ENCODE measurements at regions not wholly inside any gene's neighbourhood (a gene's known extent, or its start where the extent isn't known, plus 50 kb on each side); places are given as distances from the start of the nearest gene placed in this dataset.

- no peak for TF ChIP-seq JUND (IDR thresholded peaks at IDR 0.05; ENCODE audit: low read depth)
- DNase-seq (ENCODE audit: low read depth in 1 of 2, low spot score in 1 of 2) = no peak
- in situ Hi-C loops (cut with HindIII; ENCODE audit: low pct_unique_long_range_greater_than_20kb, low sequenced_read_pairs) = no loop called here
Measured at GRCh38 chr10:64523065-64523759, 1002.0 kb downstream of the REEP3 start.

GRCh38 chr10:64528294-64529002, 1007.2 kb downstream of the REEP3 start:
- DNase-seq (ENCODE audit: low read depth in 1 of 2, low spot score in 1 of 2) = no peak
- in situ Hi-C loops (cut with HindIII; ENCODE audit: low pct_unique_long_range_greater_than_20kb, low sequenced_read_pairs) = no loop called here

GRCh38 chr10:64529003-64529350, 1007.8 kb downstream of the REEP3 start:
- in situ Hi-C loops (cut with HindIII; ENCODE audit: low pct_unique_long_range_greater_than_20kb, low sequenced_read_pairs) = no loop called here
- no peak for DNase-seq (ENCODE audit: low read depth in 1 of 2, low spot score in 1 of 2)
- TF ChIP-seq JUND (IDR thresholded peaks at IDR 0.05; ENCODE audit: low read depth) = no peak

More at GRCh38 chr10:64528294-64529002, 1007.2 kb downstream of the REEP3 start:
- TF ChIP-seq JUND (IDR thresholded peaks at IDR 0.05; ENCODE audit: low read depth) = no peak

- TF ChIP-seq JUND (IDR thresholded peaks at IDR 0.05; ENCODE audit: low read depth) = no peak
- in situ Hi-C loops (cut with HindIII; ENCODE audit: low pct_unique_long_range_greater_than_20kb, low sequenced_read_pairs) = no loop called here
- DNase-seq (ENCODE audit: low read depth in 1 of 2, low spot score in 1 of 2) = no peak
Measured at GRCh38 chr10:64534616-64535015, 1013.4 kb downstream of the REEP3 start.

DNA sequence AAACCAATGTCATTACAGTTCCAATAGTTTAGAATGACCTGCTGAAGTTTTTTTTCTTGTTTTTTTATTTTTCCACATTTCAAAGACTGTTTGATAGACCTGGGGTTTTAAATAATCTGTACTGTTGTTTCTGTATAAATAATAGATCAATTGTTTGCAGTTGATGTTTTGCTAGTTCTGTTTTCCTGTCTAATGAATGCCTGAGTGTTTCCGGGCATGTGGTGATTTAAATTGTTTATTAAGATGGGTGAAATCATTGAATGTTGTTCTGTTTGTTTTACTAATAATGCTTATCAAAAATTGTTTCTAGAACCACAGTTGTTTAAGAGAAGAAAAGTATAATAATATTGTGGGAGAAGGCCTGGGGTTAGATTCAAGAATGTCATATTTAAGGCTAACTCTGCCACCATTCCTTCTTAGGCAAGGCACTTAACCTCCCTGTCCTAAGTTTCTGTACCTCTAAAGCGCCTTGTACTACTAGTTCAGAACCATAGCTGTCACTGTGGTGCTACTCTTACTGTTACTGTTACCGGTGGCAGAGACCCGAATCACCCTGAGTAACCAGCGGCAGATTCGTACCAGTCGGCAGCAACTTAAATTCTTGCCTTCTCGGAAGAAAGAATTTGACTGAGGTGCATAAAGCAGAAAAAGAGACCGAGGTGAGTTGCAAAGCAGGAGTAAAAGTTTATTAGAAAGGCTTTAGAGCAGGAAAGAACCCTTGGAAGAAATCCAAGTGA, 1014.1 kb downstream of the REEP3 start:
- no peak for TF ChIP-seq JUND (IDR thresholded peaks at IDR 0.05; ENCODE audit: low read depth)
- in situ Hi-C loops (cut with HindIII; ENCODE audit: low pct_unique_long_range_greater_than_20kb, low sequenced_read_pairs) = no loop called here
- peak in 1 of 2 experiments; percentile 12 for DNase-seq (ENCODE audit: low read depth in 1 of 2, low spot score in 1 of 2)

DNA sequence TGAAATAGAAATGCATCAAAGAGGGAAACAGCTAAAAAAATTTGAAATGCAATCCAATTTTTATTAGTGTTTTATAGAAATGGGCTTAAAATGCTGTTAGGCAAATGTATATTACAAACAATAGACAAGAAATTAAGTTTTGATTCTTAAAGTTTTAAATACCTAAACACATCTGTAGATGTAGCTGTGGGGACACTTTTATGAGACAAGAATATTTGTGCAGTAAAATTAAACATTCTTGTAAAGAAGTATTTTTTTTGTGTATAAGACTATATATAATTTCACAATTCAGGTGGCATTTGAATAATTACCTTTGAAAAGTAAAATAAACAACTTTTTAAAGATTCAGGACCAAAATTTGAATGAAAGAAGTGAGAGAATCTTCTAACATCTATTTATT, 1015.9 kb downstream of the REEP3 start:
- in situ Hi-C loops (cut with HindIII; ENCODE audit: low pct_unique_long_range_greater_than_20kb, low sequenced_read_pairs) = no loop called here
- TF ChIP-seq JUND (IDR thresholded peaks at IDR 0.05; ENCODE audit: low read depth) = no peak
- no peak for DNase-seq (ENCODE audit: low read depth in 1 of 2, low spot score in 1 of 2)

DNA sequence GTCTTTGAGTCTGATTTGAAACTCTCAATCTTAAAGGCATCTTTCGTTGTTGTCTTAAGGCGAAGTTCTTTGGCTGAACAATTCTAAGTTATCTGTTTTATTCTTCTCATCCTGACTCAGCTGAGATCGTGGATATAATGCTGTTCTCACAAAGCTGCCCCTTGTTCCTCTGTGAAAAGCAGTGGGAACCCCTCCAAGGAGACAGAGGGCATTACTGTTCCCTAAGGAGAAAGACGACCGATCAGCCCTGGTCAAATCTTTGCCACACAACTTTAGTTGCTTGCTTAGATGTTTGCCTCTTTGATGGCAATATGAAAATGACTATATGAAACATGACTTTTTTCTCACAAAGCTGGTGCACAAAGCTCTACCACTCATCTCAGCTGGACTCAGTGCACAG, 1016.7 kb downstream of the REEP3 start:
- no peak for DNase-seq (ENCODE audit: low read depth in 1 of 2, low spot score in 1 of 2)
- in situ Hi-C loops (cut with HindIII; ENCODE audit: low pct_unique_long_range_greater_than_20kb, low sequenced_read_pairs) = no loop called here
- no peak for TF ChIP-seq JUND (IDR thresholded peaks at IDR 0.05; ENCODE audit: low read depth)

GRCh38 chr10:64546073-64546472, 1024.9 kb downstream of the REEP3 start:
- no peak for TF ChIP-seq JUND (IDR thresholded peaks at IDR 0.05; ENCODE audit: low read depth)
- DNase-seq (ENCODE audit: low read depth in 1 of 2, low spot score in 1 of 2) = no peak
- in situ Hi-C loops (cut with HindIII; ENCODE audit: low pct_unique_long_range_greater_than_20kb, low sequenced_read_pairs) = no loop called here

DNA sequence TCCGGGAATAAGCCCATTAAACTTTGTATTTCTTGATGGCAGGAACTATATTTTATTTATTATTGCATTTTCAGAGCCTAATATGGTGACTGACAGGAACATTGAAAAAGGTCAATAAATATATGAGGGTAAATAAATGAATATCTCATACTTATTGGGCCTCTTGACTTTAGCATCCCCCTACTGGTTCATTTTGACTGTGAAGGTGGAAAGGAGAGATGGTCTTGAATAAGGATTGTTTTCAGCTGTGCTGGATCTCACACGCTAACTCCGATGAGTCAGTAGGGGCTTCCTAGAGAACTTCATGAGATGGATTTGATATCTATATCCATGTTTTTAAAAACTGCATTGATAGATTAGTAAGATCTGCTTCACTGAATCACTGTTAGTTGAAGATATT, 1026.0 kb downstream of the REEP3 start:
- no peak for DNase-seq (ENCODE audit: low read depth in 1 of 2, low spot score in 1 of 2)
- no peak for TF ChIP-seq JUND (IDR thresholded peaks at IDR 0.05; ENCODE audit: low read depth)
- in situ Hi-C loops (cut with HindIII; ENCODE audit: low pct_unique_long_range_greater_than_20kb, low sequenced_read_pairs) = no loop called here

GRCh38 chr10:64555666-64556065, 1034.5 kb downstream of the REEP3 start:
- no peak for DNase-seq (ENCODE audit: low read depth in 1 of 2, low spot score in 1 of 2)
- in situ Hi-C loops (cut with HindIII; ENCODE audit: low pct_unique_long_range_greater_than_20kb, low sequenced_read_pairs) = no loop called here

GRCh38 chr10:64558094-64558835, 1037.1 kb downstream of the REEP3 start:
- in situ Hi-C loops (cut with HindIII; ENCODE audit: low pct_unique_long_range_greater_than_20kb, low sequenced_read_pairs) = no loop called here
- DNase-seq (ENCODE audit: low read depth in 1 of 2, low spot score in 1 of 2) = no peak
- TF ChIP-seq JUND (IDR thresholded peaks at IDR 0.05; ENCODE audit: low read depth) = no peak

More at GRCh38 chr10:64555666-64556065, 1034.5 kb downstream of the REEP3 start:
- no peak for TF ChIP-seq JUND (IDR thresholded peaks at IDR 0.05; ENCODE audit: low read depth)

GRCh38 chr10:64571056-64571455, 1049.9 kb downstream of the REEP3 start:
- in situ Hi-C loops (cut with HindIII; ENCODE audit: low pct_unique_long_range_greater_than_20kb, low sequenced_read_pairs) = no loop called here
- no peak for TF ChIP-seq JUND (IDR thresholded peaks at IDR 0.05; ENCODE audit: low read depth)
- no peak for DNase-seq (ENCODE audit: low read depth in 1 of 2, low spot score in 1 of 2)
